Adrenal gland (tissue), 5 donors: ENCODE measurements at regions not wholly inside any gene's neighbourhood (a gene's known extent, or its start where the extent isn't known, plus 50 kb on each side); places are given as distances from the start of the nearest gene placed in this dataset.

Experiments
- CTCF ChIP-seq, 6 experiments: fragments of 450-650 bp in 4 of 6; fragments of 200-600 bp in 2 of 6; sonication (generic) in 1 of 6; IDR thresholded peaks; 1 replicate in 5 of 6; 2 replicates in 1 of 6; pipeline versions ENCODE4 v1.5.1 to v1.8.0; 2016 to 2021; ENCODE audit warnings: antibody characterized with exemption in 6 of 6, mild to moderate bottlenecking in 2 of 6, moderate library complexity in 1 of 6
- POLR2A ChIP-seq, 2 donors: fragments of 450-650 bp; IDR thresholded peaks; one replicate each; pipeline ENCODE4 v1.6.1; 2017; ENCODE audit warnings: antibody characterized with exemption in 2 of 2, mild to moderate bottlenecking in 2 of 2, moderate library complexity in 1 of 2
- donor health status: DM: no; HTN: no; CAD: no.

DNA sequence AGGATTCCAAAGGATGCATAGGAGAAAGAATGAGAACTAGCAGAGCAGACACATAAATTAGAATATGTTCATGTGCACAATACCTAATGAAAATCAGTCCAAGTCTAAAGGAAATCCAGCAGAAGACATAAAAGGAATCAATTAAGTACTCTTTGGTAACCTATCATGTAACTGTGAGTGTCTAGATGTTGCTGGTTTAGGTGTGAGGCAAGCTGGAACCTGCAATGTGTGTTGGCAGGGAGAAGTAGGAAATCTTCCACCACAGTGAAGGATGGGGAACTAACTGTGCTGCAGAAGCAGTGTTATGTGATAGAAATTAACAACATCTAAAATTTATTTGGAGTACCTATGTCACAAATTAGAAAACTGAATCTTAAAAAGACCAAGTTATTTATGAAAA lies 330.8 kb upstream of the DKK2 start:
- TF ChIP-seq CTCF (IDR thresholded peaks at IDR 0.05) (no peak), POLR2A (IDR thresholded peaks at IDR 0.05) (no peak)
